ENCODE measurements at regions not wholly inside any gene's neighbourhood (a gene's known extent, or its start where the extent isn't known, plus 50 kb on each side); places are given as distances from the start of the nearest gene placed in this dataset.

GRCh38 chr6:131381052-131381708, 191.8 kb upstream of the ARG1 start:
- no peak overlapping the region for H3K4me3 ChIP-seq (ENCODE audit: control insufficient read depth, low read depth, low read length)
- TF ChIP-seq CTCF (conservative IDR thresholded peaks at IDR 0.05; ENCODE audit: control insufficient read depth, insufficient read depth, low read depth, low read length), result no peak
- no peak for DNase-seq (ENCODE audit: low read depth)

GRCh38 chr6:131381709-131382093, 191.3 kb upstream of the ARG1 start:
- no peak overlapping the region for H3K4me3 ChIP-seq (ENCODE audit: control insufficient read depth, low read depth, low read length)
- no peak for DNase-seq (ENCODE audit: low read depth)
- TF ChIP-seq CTCF (conservative IDR thresholded peaks at IDR 0.05; ENCODE audit: control insufficient read depth, insufficient read depth, low read depth, low read length), result no peak

GRCh38 chr6:131382631-131383030, 190.4 kb upstream of the ARG1 start:
- DNase-seq (ENCODE audit: low read depth), result no peak
- TF ChIP-seq CTCF (conservative IDR thresholded peaks at IDR 0.05; ENCODE audit: control insufficient read depth, insufficient read depth, low read depth, low read length), result no peak
- H3K4me3 ChIP-seq (ENCODE audit: control insufficient read depth, low read depth, low read length), result no peak overlapping the region

- peak; percentile 12 for DNase-seq (ENCODE audit: low read depth)
Measured at GRCh38 chr6:131383421-131384411, 189.3 kb upstream of the ARG1 start.

GRCh38 chr6:131387562-131388447, 185.2 kb upstream of the ARG1 start:
- no peak for TF ChIP-seq CTCF (conservative IDR thresholded peaks at IDR 0.05; ENCODE audit: control insufficient read depth, insufficient read depth, low read depth, low read length)
- no peak overlapping the region for H3K4me3 ChIP-seq (ENCODE audit: control insufficient read depth, low read depth, low read length)
- DNase-seq (ENCODE audit: low read depth), result peak; percentile 18

More at GRCh38 chr6:131383421-131384411, 189.3 kb upstream of the ARG1 start:
- no peak overlapping the region for H3K4me3 ChIP-seq (ENCODE audit: control insufficient read depth, low read depth, low read length)
- no peak for TF ChIP-seq CTCF (conservative IDR thresholded peaks at IDR 0.05; ENCODE audit: control insufficient read depth, insufficient read depth, low read depth, low read length)

- no peak overlapping the region for H3K4me3 ChIP-seq (ENCODE audit: control insufficient read depth, low read depth, low read length)
- TF ChIP-seq CTCF (conservative IDR thresholded peaks at IDR 0.05; ENCODE audit: control insufficient read depth, insufficient read depth, low read depth, low read length), result no peak
- no peak for DNase-seq (ENCODE audit: low read depth)
Measured at GRCh38 chr6:131390322-131390721, 182.7 kb upstream of the ARG1 start.
